ENCODE measurements at regions not wholly inside any gene's neighbourhood (a gene's known extent, or its start where the extent isn't known, plus 50 kb on each side); places are given as distances from the start of the nearest gene placed in this dataset.
A peak's percentile ranks its signal among the peaks of the same experiment; 100 is the strongest.

DNA sequence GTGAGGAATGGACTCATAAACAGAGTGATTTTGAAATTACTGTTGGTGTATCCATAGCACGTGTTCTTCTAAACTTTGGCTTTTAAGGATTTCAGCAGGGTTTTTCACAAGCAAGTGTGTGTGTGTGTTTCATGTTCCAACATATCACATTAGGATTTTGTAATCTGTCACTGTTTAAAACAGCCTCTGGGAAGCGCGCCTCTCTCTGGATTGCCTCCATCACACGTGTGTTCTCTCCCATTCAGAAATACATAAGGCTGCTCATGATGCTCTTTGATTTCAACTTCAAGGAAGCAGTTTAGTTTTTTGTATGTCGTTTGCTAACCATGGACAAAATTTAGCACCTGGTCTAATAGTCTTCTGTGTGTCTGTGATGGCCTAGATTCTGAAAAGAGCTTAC, 370.4 kb downstream of the MTX2 start:
- no peak for DNase-seq
- no peak for ATAC-seq
- no peaks in the 10 kb centered on the region for H3K36me3 Mint-ChIP-seq (ENCODE audit: insufficient read depth)
- H3K4me1 Mint-ChIP-seq (ENCODE audit: low read depth) = peaks cover 4% of the 10 kb centered on the region
- H3K4me3 Mint-ChIP-seq = no peak overlapping the region
- no peaks in the 10 kb centered on the region for H3K9me3 Mint-ChIP-seq
- peaks cover 60% of the 10 kb centered on the region for H3K27me3 Mint-ChIP-seq (ENCODE audit: low read depth)

DNA sequence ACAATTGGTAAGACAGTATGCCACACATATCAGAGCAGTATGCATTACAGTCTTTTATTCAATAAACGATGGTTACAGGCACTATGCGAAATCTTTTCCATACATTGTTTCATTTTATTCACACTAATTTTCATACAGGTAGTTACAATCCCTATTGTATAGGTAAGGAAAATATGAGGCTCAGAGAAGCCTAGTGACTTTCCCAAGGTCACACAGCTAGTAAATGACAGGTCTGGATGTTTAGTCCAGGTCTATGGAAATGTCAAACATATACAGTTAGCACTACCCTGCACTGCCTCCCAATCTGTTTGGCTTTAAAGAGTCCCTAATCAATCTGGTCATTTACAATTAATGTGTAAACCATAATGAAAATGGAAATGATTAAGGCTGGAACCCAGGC, 372.2 kb downstream of the MTX2 start:
- ATAC-seq = no peak

DNA sequence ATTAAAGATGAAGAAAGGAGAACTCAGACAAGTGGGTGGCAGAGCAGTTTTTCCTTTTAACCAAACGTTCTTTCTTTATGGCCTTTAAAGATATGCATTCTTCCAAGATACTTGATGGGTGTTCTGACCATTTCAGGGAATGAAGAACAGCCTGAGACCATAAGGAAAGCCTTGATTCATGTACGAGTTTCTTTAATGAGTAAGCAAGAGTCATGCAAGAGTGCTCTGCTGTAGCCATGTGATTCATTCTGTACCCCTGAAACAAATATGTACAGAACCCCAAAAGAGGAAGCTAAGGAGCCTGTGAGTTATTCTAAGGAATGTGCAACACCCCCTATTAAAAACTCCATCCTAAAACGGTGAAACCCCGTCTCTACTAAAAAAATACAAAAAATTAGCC, 372.8 kb downstream of the MTX2 start:
- H3K27me3 Mint-ChIP-seq (ENCODE audit: low read depth) = peaks cover 76% of the 10 kb centered on the region
- ATAC-seq (no peak), DNase-seq (no peak)
- H3K36me3 Mint-ChIP-seq (ENCODE audit: insufficient read depth) = no peaks in the 10 kb centered on the region
- H3K4me1 Mint-ChIP-seq (ENCODE audit: low read depth) = peaks cover 3% of the 10 kb centered on the region
- no peak overlapping the region for H3K4me3 Mint-ChIP-seq
- no peaks in the 10 kb centered on the region for H3K9me3 Mint-ChIP-seq

More for the DNA sequence above, 372.2 kb downstream of the MTX2 start:
- Mint-ChIP-seq H3K9me3 (no peaks in the 10 kb centered on the region), H3K36me3 (ENCODE audit: insufficient read depth) (no peaks in the 10 kb centered on the region), H3K27me3 (ENCODE audit: low read depth) (peaks cover 76% of the 10 kb centered on the region), H3K4me1 (ENCODE audit: low read depth) (peaks cover 4% of the 10 kb centered on the region), H3K4me3 (no peak overlapping the region)
- no peak for DNase-seq

- no peaks in the 10 kb centered on the region for H3K9me3 Mint-ChIP-seq
- H3K4me3 Mint-ChIP-seq = no peak overlapping the region
- no peak for ATAC-seq
- DNase-seq = no peak
- no peaks in the 10 kb centered on the region for H3K4me1 Mint-ChIP-seq (ENCODE audit: low read depth)
- peaks cover 78% of the 10 kb centered on the region for H3K27me3 Mint-ChIP-seq (ENCODE audit: low read depth)
- no peaks in the 10 kb centered on the region for H3K36me3 Mint-ChIP-seq (ENCODE audit: insufficient read depth)
Observed at GRCh38 chr2:176643646-176644045, 374.4 kb downstream of the MTX2 start.

DNA sequence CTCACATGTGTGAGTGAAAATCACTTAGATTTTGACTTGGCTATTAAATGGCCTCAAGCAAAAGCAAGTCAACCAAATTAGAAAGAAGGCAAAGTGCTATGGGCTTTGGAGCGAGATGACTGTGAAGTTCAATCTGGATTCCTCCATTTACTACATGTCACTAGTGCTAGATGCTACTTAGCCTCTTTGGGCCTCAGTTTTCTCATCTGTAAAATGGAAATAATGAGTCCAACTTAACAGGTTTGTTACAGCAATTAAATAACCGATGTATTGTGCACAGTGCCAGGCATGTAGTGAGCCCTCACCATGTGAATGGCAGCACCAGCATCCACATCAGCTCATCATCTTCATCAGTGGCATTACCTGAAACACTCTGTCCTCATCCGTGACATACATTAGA, 376.3 kb downstream of the MTX2 start:
- no peaks in the 10 kb centered on the region for H3K4me1 Mint-ChIP-seq (ENCODE audit: low read depth)

GRCh38 chr2:176646033-176646615, 376.9 kb downstream of the MTX2 start:
- Mint-ChIP-seq H3K4me1 (ENCODE audit: low read depth) (no peaks in the 10 kb centered on the region), H3K4me3 (no peak overlapping the region), H3K27me3 (ENCODE audit: low read depth) (peaks cover 64% of the 10 kb centered on the region), H3K9me3 (no peaks in the 10 kb centered on the region), H3K36me3 (ENCODE audit: insufficient read depth) (no peaks in the 10 kb centered on the region)
- ATAC-seq (no peak), DNase-seq (no peak)

More for the DNA sequence above, 376.3 kb downstream of the MTX2 start:
- peaks cover 69% of the 10 kb centered on the region for H3K27me3 Mint-ChIP-seq (ENCODE audit: low read depth)
- H3K4me3 Mint-ChIP-seq = no peak overlapping the region
- ATAC-seq (no peak), DNase-seq (no peak)
- H3K36me3 Mint-ChIP-seq (ENCODE audit: insufficient read depth) = no peaks in the 10 kb centered on the region
- no peaks in the 10 kb centered on the region for H3K9me3 Mint-ChIP-seq

DNA sequence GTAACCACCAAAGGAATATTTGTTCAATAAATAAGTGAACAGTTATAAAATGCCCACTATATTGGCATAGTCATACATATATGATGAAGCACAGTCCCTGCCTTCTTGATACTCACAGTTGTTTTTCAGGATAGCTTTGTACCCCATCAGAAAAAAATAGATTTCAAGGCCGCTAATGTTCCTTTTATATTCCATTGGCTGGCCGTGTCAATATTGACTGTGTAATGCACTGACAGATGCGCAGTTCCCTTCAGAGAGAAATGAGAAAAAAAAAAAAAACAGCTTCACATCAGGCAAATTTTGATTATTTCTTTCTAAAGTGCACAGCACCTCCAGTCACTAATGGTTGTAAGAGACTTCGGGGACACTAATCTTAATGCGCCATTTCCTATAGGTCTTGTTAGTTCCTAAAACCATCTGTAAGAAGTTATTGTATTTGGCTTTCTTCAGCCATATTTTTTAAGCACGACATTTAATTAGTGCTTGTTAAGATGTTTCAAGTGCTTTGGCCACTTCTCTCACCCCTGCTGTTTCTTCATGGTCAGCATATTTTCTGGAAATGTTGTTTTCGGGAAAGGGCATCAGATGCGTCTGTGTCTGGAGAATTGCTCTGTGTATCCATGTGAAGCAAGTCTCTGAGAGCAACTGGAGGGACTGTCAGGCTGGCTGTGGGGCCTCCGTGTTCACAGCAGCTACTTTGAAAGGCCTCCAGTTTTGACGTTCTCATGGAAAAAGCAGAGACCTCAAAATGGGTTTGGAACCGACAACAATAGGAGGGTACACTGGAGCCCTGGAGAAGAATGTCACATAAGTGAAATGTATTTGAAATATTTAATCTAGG, 378.3 kb downstream of the MTX2 start:
- DNase-seq = no peak
- ATAC-seq = no peak
- H3K36me3 Mint-ChIP-seq (ENCODE audit: insufficient read depth) = no peaks in the 10 kb centered on the region
- peaks cover 63% of the 10 kb centered on the region for H3K27me3 Mint-ChIP-seq (ENCODE audit: low read depth)
- no peaks in the 10 kb centered on the region for H3K9me3 Mint-ChIP-seq
- peaks cover 2% of the 10 kb centered on the region for H3K4me1 Mint-ChIP-seq (ENCODE audit: low read depth)
- H3K4me3 Mint-ChIP-seq = no peak overlapping the region

DNA sequence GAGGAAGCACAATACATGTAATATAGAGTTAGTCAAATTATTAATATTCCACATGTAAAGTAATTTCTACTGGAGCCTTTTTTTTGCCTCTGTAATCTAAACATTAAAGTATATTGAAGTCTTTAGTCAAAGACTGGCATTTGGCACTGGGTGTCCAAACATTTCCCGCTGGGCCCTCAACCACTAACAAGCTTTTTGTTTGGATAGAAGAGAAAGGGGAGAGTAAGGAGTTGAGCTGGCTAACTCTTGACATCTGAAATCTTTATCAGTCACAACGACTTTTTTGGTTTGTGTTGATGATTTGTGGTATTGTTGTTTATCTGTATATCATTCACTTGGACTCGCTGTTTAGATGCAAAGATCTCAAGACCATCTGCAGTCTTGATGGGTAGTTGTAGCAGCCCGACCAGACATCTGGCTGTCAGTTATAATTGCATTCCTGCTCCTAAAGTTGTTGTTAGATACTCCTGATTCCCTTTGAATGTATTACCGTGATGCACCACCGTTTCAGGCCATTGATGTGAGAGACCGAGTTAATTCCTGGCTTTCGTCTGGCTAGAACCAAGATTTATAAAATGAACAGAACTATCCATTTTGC, 379.6 kb downstream of the MTX2 start:
- no peak for ATAC-seq

GRCh38 chr2:176650104-176650837, 381.0 kb downstream of the MTX2 start:
- Mint-ChIP-seq H3K9me3 (no peaks in the 10 kb centered on the region), H3K36me3 (ENCODE audit: insufficient read depth) (no peaks in the 10 kb centered on the region), H3K4me1 (ENCODE audit: low read depth) (peaks cover 11% of the 10 kb centered on the region), H3K4me3 (no peak overlapping the region), H3K27me3 (ENCODE audit: low read depth) (peaks cover 49% of the 10 kb centered on the region)
- no peak for DNase-seq
- no peak for ATAC-seq

More for the DNA sequence above, 379.6 kb downstream of the MTX2 start:
- Mint-ChIP-seq H3K27me3 (ENCODE audit: low read depth) (peaks cover 60% of the 10 kb centered on the region), H3K36me3 (ENCODE audit: insufficient read depth) (no peaks in the 10 kb centered on the region), H3K9me3 (no peaks in the 10 kb centered on the region), H3K4me3 (no peak overlapping the region), H3K4me1 (ENCODE audit: low read depth) (peaks cover 8% of the 10 kb centered on the region)
- DNase-seq = no peak

DNA sequence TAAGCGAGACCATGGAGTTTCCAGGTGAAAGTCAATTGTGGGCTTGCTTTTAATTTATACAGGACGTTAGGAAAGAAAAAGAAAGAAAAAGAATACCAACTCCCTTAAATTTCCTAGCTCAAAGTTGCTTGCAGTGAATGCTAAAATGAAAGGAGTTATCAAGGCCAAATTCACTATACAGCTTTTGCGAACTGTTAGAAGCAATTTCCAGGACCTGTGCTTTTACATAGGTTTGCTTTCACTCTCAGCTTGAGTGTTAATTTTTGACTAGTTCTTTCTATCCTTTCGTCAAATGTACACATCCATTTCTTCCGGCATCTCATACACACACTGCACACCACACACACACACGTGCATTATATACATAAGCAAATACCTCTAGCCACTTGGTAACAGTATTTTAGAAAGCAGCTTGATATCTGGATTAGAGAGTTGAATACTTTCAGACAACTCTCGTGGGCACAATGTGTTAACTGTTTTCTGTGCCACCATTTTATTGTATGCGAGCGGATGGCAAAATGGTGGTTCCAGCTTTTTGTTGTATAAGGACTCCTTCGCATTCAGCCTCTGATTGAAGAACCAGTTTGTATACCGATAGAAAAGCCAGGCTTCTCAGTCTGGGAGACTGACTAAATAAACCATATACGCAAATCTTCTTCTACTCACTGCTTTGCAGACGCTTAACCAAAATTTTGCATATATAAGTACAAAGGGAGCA, 381.8 kb downstream of the MTX2 start:
- ATAC-seq = no peak
- Mint-ChIP-seq H3K9me3 (no peaks in the 10 kb centered on the region), H3K4me3 (no peak overlapping the region), H3K27me3 (ENCODE audit: low read depth) (peaks cover 49% of the 10 kb centered on the region), H3K36me3 (ENCODE audit: insufficient read depth) (no peaks in the 10 kb centered on the region), H3K4me1 (ENCODE audit: low read depth) (peaks cover 11% of the 10 kb centered on the region)
- DNase-seq = no peak

- Mint-ChIP-seq H3K9me3 (no peaks in the 10 kb centered on the region), H3K4me3 (no peak overlapping the region), H3K36me3 (ENCODE audit: insufficient read depth) (no peaks in the 10 kb centered on the region), H3K27me3 (ENCODE audit: low read depth) (peaks cover 41% of the 10 kb centered on the region), H3K4me1 (ENCODE audit: low read depth) (peaks cover 11% of the 10 kb centered on the region)
- peak; percentile 48 to 61 for ATAC-seq
- no peak for DNase-seq
Observed at GRCh38 chr2:176652300-176653182, 383.3 kb downstream of the MTX2 start.

- no peak for ATAC-seq
- no peak overlapping the region for H3K4me3 Mint-ChIP-seq
- DNase-seq = no peak
- no peaks in the 10 kb centered on the region for H3K36me3 Mint-ChIP-seq (ENCODE audit: insufficient read depth)
- H3K4me1 Mint-ChIP-seq (ENCODE audit: low read depth) = peaks cover 11% of the 10 kb centered on the region
- H3K27me3 Mint-ChIP-seq (ENCODE audit: low read depth) = peaks cover 45% of the 10 kb centered on the region
- H3K9me3 Mint-ChIP-seq = no peaks in the 10 kb centered on the region
Observed at GRCh38 chr2:176653479-176654443, 384.5 kb downstream of the MTX2 start.
